WTC11 (cell line): ENCODE measurements at regions not wholly inside any gene's neighbourhood (a gene's known extent, or its start where the extent isn't known, plus 50 kb on each side); places are given as distances from the start of the nearest gene placed in this dataset.

Experiments
- ATAC-seq: fragments of 200-7000 bp; cut with Tn5 transposase; 2 replicates; pipeline ENCODE4 v1.10.0; 2021; ENCODE audit warnings: mild to moderate bottlenecking, moderate library complexity
- CTCF ChIA-PET: fragments of 300-600 bp; sonication (Branson Sonifier 250); formaldehyde crosslinking; loops from one replicate; lab custom pipeline; 2021; ENCODE audit warnings: antibody characterized with exemption; lab: Charles Lee
- POLR2A ChIA-PET: fragments of 350-600 bp; sonication (Branson Sonifier 250); formaldehyde crosslinking; loops from one replicate; lab custom pipeline; 2021; ENCODE audit warnings: antibody characterized with exemption; lab: Charles Lee
- DNase-seq: peaks from one replicate; pipeline ENCODE4 v3.0.0; 2021; ENCODE audit warnings: low spot score
- H3K27ac Mint-ChIP-seq: 2 replicates; pipeline ENCODE4 v1.8.0; 2021; ENCODE audit warnings: mixed read lengths
- H3K27me3 Mint-ChIP-seq: 2 replicates; pipeline ENCODE4 v1.8.0; 2021; ENCODE audit warnings: low read depth, mild to moderate bottlenecking, moderate library complexity, mixed read lengths
- H3K36me3 Mint-ChIP-seq: 2 replicates; pipeline ENCODE4 v1.8.0; 2021; ENCODE audit warnings: mixed read lengths
- H3K4me1 Mint-ChIP-seq: 2 replicates; pipeline ENCODE4 v1.8.0; 2022; ENCODE audit warnings: mixed read lengths
- H3K4me3 Mint-ChIP-seq: 2 replicates; pipeline ENCODE4 v1.8.0; 2021; ENCODE audit warnings: mild to moderate bottlenecking, moderate library complexity, mixed read lengths
- H3K9me3 Mint-ChIP-seq: 2 replicates; pipeline ENCODE4 v1.8.0; 2021; ENCODE audit warnings: mixed read lengths
- ATF1 ChIP-seq: sonication (generic); formaldehyde crosslinking; IDR thresholded peaks from 2 replicates; pipeline ENCODE4 v1.8.1; 2023; ENCODE audit warnings: mild to moderate bottlenecking, moderate library complexity, missing genetic modification reagents
- CREM ChIP-seq: sonication (generic); formaldehyde crosslinking; IDR thresholded peaks from 2 replicates; pipeline ENCODE4 v1.8.1; 2022; ENCODE audit warnings: mild to moderate bottlenecking, missing genetic modification reagents, moderate library complexity
- EMX1 ChIP-seq: fragments of 250-450 bp; sonication (Bioruptor Pico); IDR thresholded peaks from 2 replicates; pipeline ENCODE4 v1.8.0; 2021; ENCODE audit warnings: mild to moderate bottlenecking
- OVOL2 ChIP-seq: fragments of 250-450 bp; sonication (Bioruptor Pico); IDR thresholded peaks from 2 replicates; pipeline ENCODE4 v1.9.0; 2021; ENCODE audit warnings: mild to moderate bottlenecking, borderline replicate concordance
- RORB ChIP-seq: fragments of 250-450 bp; sonication (Bioruptor Pico); IDR thresholded peaks from 2 replicates; pipeline ENCODE4 v1.9.0; 2021; ENCODE audit warnings: mild to moderate bottlenecking
- TF ChIP-seq, protein P1 (sequence below): fragments of 250-450 bp; sonication (Bioruptor Pico); IDR thresholded peaks from 2 replicates; pipeline ENCODE4 v1.9.0; 2021; ENCODE audit warnings: mild to moderate bottlenecking, borderline replicate concordance
- TF ChIP-seq, protein P2 (sequence below): sonication (generic); formaldehyde crosslinking; IDR thresholded peaks from 2 replicates; pipeline ENCODE4 v1.8.1; 2022; ENCODE audit warnings: missing genetic modification reagents, borderline replicate concordance
- TF ChIP-seq, protein P3 (sequence below): sonication (generic); formaldehyde crosslinking; IDR thresholded peaks from 2 replicates; pipeline ENCODE4 v1.8.0; 2023; ENCODE audit warnings: missing genetic modification reagents
- TF ChIP-seq, protein P4 (sequence below): sonication (generic); formaldehyde crosslinking; IDR thresholded peaks from 2 replicates; pipeline ENCODE4 v1.8.0; 2022; ENCODE audit warnings: mild to moderate bottlenecking, missing genetic modification reagents
- TF ChIP-seq, protein P5 (sequence below): sonication (generic); formaldehyde crosslinking; IDR thresholded peaks from 2 replicates; pipeline ENCODE4 v1.8.0; 2022; ENCODE audit warnings: mild to moderate bottlenecking, missing genetic modification reagents
- TF ChIP-seq, protein P6 (sequence below): sonication (generic); formaldehyde crosslinking; IDR thresholded peaks from 2 replicates; pipeline ENCODE4 v1.8.0; 2022; ENCODE audit warnings: mild to moderate bottlenecking, missing genetic modification reagents
- TF ChIP-seq, protein P7 (sequence below): sonication (generic); formaldehyde crosslinking; IDR thresholded peaks from 2 replicates; pipeline ENCODE4 v1.8.1; 2023; ENCODE audit warnings: mild to moderate bottlenecking, missing genetic modification reagents, moderate library complexity
- TF ChIP-seq, protein P8 (sequence below): fragments of 200-600 bp; IDR thresholded peaks from 2 replicates; pipeline ENCODE4 v1.8.0; 2022; ENCODE audit warnings: antibody characterized with exemption
- TF ChIP-seq, protein P9 (sequence below): sonication (generic); formaldehyde crosslinking; IDR thresholded peaks from 2 replicates; pipeline ENCODE4 v1.8.1; 2022; ENCODE audit warnings: low read depth, mild to moderate bottlenecking, moderate library complexity, missing genetic modification reagents, borderline replicate concordance

DNA sequence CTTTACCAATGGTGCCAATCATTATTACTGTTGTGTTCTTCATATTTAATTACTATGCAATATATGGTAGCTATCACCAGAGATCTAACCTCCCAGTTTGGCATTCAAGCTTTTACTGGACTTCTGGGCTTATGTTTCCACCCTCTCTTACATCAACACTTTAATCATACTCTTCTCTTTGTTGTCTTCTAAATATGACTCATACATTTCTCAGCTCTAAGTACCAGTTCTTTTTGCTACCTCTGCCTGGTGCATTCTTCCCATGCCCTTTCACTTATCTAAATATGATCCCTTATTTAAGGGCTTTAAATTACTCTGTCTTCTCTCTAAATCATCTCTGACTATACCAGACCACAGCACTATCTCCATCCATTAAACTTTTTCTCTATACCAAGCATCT, 246.1 kb upstream of the CCDC196 start (continued):
- TF ChIP-seq, protein P1, sequence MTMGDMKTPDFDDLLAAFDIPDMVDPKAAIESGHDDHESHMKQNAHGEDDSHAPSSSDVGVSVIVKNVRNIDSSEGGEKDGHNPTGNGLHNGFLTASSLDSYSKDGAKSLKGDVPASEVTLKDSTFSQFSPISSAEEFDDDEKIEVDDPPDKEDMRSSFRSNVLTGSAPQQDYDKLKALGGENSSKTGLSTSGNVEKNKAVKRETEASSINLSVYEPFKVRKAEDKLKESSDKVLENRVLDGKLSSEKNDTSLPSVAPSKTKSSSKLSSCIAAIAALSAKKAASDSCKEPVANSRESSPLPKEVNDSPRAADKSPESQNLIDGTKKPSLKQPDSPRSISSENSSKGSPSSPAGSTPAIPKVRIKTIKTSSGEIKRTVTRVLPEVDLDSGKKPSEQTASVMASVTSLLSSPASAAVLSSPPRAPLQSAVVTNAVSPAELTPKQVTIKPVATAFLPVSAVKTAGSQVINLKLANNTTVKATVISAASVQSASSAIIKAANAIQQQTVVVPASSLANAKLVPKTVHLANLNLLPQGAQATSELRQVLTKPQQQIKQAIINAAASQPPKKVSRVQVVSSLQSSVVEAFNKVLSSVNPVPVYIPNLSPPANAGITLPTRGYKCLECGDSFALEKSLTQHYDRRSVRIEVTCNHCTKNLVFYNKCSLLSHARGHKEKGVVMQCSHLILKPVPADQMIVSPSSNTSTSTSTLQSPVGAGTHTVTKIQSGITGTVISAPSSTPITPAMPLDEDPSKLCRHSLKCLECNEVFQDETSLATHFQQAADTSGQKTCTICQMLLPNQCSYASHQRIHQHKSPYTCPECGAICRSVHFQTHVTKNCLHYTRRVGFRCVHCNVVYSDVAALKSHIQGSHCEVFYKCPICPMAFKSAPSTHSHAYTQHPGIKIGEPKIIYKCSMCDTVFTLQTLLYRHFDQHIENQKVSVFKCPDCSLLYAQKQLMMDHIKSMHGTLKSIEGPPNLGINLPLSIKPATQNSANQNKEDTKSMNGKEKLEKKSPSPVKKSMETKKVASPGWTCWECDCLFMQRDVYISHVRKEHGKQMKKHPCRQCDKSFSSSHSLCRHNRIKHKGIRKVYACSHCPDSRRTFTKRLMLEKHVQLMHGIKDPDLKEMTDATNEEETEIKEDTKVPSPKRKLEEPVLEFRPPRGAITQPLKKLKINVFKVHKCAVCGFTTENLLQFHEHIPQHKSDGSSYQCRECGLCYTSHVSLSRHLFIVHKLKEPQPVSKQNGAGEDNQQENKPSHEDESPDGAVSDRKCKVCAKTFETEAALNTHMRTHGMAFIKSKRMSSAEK = no peak
- TF ChIP-seq CREM (CRISPR knock-in tag) = no peak

DNA sequence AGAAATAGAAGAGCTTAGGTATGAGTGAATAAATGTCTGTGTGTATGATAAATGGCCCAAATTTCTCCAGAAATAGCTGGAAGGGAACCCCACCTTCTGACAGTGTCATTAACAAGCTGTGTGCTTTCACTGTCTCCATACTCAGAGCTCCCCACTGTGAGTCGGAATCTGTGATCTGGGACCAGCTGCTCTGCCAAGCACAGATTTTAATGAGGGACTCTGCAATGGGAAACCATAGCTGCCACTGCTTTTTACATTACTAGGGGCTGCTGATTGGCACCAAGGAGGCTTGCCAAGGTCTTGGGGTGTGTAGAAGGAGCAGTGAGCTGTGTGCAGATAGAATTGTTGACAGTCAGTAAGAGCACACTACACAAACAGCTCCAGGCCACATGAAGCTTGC, 244.2 kb upstream of the CCDC196 start:
- no peak for ATAC-seq
- POLR2A ChIA-PET = no interaction called here
- TF ChIP-seq EMX1 = no peak
- TF ChIP-seq, protein P2, sequence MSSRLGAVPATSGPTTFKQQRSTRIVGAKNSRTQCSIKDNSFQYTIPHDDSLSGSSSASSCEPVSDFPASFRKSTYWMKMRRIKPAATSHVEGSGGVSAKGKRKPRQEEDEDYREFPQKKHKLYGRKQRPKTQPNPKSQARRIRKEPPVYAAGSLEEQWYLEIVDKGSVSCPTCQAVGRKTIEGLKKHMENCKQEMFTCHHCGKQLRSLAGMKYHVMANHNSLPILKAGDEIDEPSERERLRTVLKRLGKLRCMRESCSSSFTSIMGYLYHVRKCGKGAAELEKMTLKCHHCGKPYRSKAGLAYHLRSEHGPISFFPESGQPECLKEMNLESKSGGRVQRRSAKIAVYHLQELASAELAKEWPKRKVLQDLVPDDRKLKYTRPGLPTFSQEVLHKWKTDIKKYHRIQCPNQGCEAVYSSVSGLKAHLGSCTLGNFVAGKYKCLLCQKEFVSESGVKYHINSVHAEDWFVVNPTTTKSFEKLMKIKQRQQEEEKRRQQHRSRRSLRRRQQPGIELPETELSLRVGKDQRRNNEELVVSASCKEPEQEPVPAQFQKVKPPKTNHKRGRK (CRISPR knock-in tag) = no peak
- TF ChIP-seq, protein P3, sequence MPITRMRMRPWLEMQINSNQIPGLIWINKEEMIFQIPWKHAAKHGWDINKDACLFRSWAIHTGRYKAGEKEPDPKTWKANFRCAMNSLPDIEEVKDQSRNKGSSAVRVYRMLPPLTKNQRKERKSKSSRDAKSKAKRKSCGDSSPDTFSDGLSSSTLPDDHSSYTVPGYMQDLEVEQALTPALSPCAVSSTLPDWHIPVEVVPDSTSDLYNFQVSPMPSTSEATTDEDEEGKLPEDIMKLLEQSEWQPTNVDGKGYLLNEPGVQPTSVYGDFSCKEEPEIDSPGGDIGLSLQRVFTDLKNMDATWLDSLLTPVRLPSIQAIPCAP (CRISPR knock-in tag) = no peak
- TF ChIP-seq, protein P4, sequence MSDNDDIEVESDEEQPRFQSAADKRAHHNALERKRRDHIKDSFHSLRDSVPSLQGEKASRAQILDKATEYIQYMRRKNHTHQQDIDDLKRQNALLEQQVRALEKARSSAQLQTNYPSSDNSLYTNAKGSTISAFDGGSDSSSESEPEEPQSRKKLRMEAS = no peak
- TF ChIP-seq, protein P5, sequence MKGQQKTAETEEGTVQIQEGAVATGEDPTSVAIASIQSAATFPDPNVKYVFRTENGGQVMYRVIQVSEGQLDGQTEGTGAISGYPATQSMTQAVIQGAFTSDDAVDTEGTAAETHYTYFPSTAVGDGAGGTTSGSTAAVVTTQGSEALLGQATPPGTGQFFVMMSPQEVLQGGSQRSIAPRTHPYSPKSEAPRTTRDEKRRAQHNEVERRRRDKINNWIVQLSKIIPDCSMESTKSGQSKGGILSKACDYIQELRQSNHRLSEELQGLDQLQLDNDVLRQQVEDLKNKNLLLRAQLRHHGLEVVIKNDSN (CRISPR knock-in tag) = no peak
- TF ChIP-seq RORB (CRISPR knock-in tag) = no peak
- TF ChIP-seq, protein P1 = no peak
- TF ChIP-seq, protein P6, sequence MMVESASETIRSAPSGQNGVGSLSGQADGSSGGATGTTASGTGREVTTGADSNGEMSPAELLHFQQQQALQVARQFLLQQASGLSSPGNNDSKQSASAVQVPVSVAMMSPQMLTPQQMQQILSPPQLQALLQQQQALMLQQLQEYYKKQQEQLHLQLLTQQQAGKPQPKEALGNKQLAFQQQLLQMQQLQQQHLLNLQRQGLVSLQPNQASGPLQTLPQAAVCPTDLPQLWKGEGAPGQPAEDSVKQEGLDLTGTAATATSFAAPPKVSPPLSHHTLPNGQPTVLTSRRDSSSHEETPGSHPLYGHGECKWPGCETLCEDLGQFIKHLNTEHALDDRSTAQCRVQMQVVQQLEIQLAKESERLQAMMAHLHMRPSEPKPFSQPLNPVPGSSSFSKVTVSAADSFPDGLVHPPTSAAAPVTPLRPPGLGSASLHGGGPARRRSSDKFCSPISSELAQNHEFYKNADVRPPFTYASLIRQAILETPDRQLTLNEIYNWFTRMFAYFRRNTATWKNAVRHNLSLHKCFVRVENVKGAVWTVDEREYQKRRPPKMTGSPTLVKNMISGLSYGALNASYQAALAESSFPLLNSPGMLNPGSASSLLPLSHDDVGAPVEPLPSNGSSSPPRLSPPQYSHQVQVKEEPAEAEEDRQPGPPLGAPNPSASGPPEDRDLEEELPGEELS (CRISPR knock-in tag) = no peak
- no peak for TF ChIP-seq OVOL2
- TF ChIP-seq, protein P7, sequence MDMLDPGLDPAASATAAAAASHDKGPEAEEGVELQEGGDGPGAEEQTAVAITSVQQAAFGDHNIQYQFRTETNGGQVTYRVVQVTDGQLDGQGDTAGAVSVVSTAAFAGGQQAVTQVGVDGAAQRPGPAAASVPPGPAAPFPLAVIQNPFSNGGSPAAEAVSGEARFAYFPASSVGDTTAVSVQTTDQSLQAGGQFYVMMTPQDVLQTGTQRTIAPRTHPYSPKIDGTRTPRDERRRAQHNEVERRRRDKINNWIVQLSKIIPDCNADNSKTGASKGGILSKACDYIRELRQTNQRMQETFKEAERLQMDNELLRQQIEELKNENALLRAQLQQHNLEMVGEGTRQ (CRISPR knock-in tag) = no peak
- TF ChIP-seq, protein P8, sequence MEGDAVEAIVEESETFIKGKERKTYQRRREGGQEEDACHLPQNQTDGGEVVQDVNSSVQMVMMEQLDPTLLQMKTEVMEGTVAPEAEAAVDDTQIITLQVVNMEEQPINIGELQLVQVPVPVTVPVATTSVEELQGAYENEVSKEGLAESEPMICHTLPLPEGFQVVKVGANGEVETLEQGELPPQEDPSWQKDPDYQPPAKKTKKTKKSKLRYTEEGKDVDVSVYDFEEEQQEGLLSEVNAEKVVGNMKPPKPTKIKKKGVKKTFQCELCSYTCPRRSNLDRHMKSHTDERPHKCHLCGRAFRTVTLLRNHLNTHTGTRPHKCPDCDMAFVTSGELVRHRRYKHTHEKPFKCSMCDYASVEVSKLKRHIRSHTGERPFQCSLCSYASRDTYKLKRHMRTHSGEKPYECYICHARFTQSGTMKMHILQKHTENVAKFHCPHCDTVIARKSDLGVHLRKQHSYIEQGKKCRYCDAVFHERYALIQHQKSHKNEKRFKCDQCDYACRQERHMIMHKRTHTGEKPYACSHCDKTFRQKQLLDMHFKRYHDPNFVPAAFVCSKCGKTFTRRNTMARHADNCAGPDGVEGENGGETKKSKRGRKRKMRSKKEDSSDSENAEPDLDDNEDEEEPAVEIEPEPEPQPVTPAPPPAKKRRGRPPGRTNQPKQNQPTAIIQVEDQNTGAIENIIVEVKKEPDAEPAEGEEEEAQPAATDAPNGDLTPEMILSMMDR = no peak
- TF ChIP-seq, protein P9, sequence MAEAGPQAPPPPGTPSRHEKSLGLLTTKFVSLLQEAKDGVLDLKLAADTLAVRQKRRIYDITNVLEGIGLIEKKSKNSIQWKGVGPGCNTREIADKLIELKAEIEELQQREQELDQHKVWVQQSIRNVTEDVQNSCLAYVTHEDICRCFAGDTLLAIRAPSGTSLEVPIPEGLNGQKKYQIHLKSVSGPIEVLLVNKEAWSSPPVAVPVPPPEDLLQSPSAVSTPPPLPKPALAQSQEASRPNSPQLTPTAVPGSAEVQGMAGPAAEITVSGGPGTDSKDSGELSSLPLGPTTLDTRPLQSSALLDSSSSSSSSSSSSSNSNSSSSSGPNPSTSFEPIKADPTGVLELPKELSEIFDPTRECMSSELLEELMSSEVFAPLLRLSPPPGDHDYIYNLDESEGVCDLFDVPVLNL (CRISPR knock-in tag) = no peak
- no peak for TF ChIP-seq ATF1 (CRISPR knock-in tag)
- TF ChIP-seq, all 79 proteins: peak for 0
- Mint-ChIP-seq H3K4me1 (peaks cover 14% of the 10 kb centered on the region), H3K36me3 (no peaks in the 10 kb centered on the region), H3K27me3 (no peaks in the 10 kb centered on the region), H3K9me3 (no peaks in the 10 kb centered on the region), H3K4me3 (no peak overlapping the region), H3K27ac (no peak overlapping the region)
- DNase-seq = no peak
- CTCF ChIA-PET = no interaction called here
